ENCODE measurements at regions not wholly inside any gene's neighbourhood (a gene's known extent, or its start where the extent isn't known, plus 50 kb on each side); places are given as distances from the start of the nearest gene placed in this dataset.

GRCh38 chr5:174195517-174195916, 150.0 kb downstream of the NSG2 start:
- TF ChIP-seq CTCF (IDR thresholded peaks at IDR 0.05; ENCODE audit: low read depth, low read length) (no peak), MAX (IDR thresholded peaks at IDR 0.05; ENCODE audit: low read depth, low read length) (no peak)
